ENCODE measurements at regions not wholly inside any gene's neighbourhood (a gene's known extent, or its start where the extent isn't known, plus 50 kb on each side); places are given as distances from the start of the nearest gene placed in this dataset.

GRCh38 chr3:66165660-66166059 is 55.1 kb upstream of the SLC25A26 start:
- DNase-seq = no peak

- no peak for DNase-seq
Measured at GRCh38 chr3:66164155-66164554, 56.6 kb upstream of the SLC25A26 start.

GRCh38 chr3:66163222-66163621 is 57.6 kb upstream of the SLC25A26 start:
- DNase-seq = no peak

GRCh38 chr3:66162766-66163165 is 58.0 kb upstream of the SLC25A26 start:
- DNase-seq = no peak

GRCh38 chr3:66158933-66159683 is 61.7 kb upstream of the SLC25A26 start:
- DNase-seq = no peak

GRCh38 chr3:66154444-66154861 is 66.3 kb upstream of the SLC25A26 start:
- no peak for DNase-seq

- DNase-seq = peak in 1 of 2 experiments; percentile 23
Measured at GRCh38 chr3:66153481-66154443, 67.0 kb upstream of the SLC25A26 start.

GRCh38 chr3:66152336-66152735 is 68.5 kb upstream of the SLC25A26 start:
- no peak for DNase-seq

- no peak for DNase-seq
Measured at GRCh38 chr3:66150977-66151376, 69.8 kb upstream of the SLC25A26 start.

- DNase-seq = no peak
Measured at GRCh38 chr3:66149269-66149668, 71.5 kb upstream of the SLC25A26 start.

- DNase-seq = no peak
Measured at GRCh38 chr3:66145408-66145733, 75.4 kb upstream of the SLC25A26 start.

GRCh38 chr3:66144568-66145407 is 76.0 kb upstream of the SLC25A26 start:
- no peak for DNase-seq

GRCh38 chr3:66142079-66142478 is 78.7 kb upstream of the SLC25A26 start:
- DNase-seq = no peak

GRCh38 chr3:66140743-66141372 is 79.9 kb upstream of the SLC25A26 start:
- peak; percentile 62 to 64 for DNase-seq

GRCh38 chr3:66140106-66140505 is 80.7 kb upstream of the SLC25A26 start:
- no peak for DNase-seq

- peak in 1 of 2 experiments; percentile 17 for DNase-seq
Measured at GRCh38 chr3:66139415-66139814, 81.4 kb upstream of the SLC25A26 start.

- peak in 1 of 2 experiments; percentile 74 for DNase-seq
Measured at GRCh38 chr3:66138336-66139313, 82.2 kb upstream of the SLC25A26 start.

- DNase-seq = no peak
Measured at GRCh38 chr3:66136597-66136996, 84.2 kb upstream of the SLC25A26 start.

- no peak for DNase-seq
Measured at GRCh38 chr3:66133853-66134445, 86.9 kb upstream of the SLC25A26 start.

GRCh38 chr3:66133050-66133757 is 87.6 kb upstream of the SLC25A26 start:
- DNase-seq = no peak
